RWPE2 (cell line): ENCODE measurements at regions not wholly inside any gene's neighbourhood (a gene's known extent, or its start where the extent isn't known, plus 50 kb on each side); places are given as distances from the start of the nearest gene placed in this dataset.

Source experiments
- ATAC-seq: fragments of 200-7000 bp; cut with Tn5 transposase; 3 replicates; pipeline ENCODE4 v1.9.1; 2021; ENCODE audit warnings: low read depth
- DNase-seq: peaks from one replicate; pipeline ENCODE4 v3.0.0-alpha.2; 2020; ENCODE audit warnings: low spot score
- H3K27ac ChIP-seq: fragments of 450-650 bp; 2 replicates; pipeline ENCODE4 v1.5.1; 2017; ENCODE audit warnings: mild to moderate bottlenecking; ENCODE audit not compliant: poor library complexity, severe bottlenecking
- H3K27me3 ChIP-seq: fragments of 250-450 bp; sonication (Bioruptor Pico); 2 replicates; pipeline ENCODE4 v1.5.1; 2021; ENCODE audit warnings: mild to moderate bottlenecking, moderate library complexity; ENCODE audit not compliant: insufficient read depth, poor library complexity, severe bottlenecking
- H3K36me3 ChIP-seq: fragments of 250-450 bp; sonication (Bioruptor Pico); 2 replicates; pipeline ENCODE4 v1.5.1; 2020; ENCODE audit warnings: low read depth, mild to moderate bottlenecking, moderate library complexity
- H3K4me1 ChIP-seq: fragments of 250-450 bp; sonication (Bioruptor Pico); 2 replicates; pipeline ENCODE4 v1.5.1; 2021; ENCODE audit warnings: mild to moderate bottlenecking, moderate library complexity; ENCODE audit not compliant: insufficient read depth, poor library complexity, severe bottlenecking
- H3K4me3 ChIP-seq: fragments of 250-450 bp; sonication (Bioruptor Pico); 2 replicates; pipeline ENCODE4 v1.5.1; 2021; ENCODE audit warnings: mild to moderate bottlenecking, moderate library complexity; ENCODE audit not compliant: severe bottlenecking
- H3K9me3 ChIP-seq: fragments of 250-450 bp; sonication (Bioruptor Pico); 2 replicates; pipeline ENCODE4 v1.5.1; 2021; ENCODE audit warnings: mild to moderate bottlenecking, moderate library complexity; ENCODE audit not compliant: severe bottlenecking
- TF ChIP-seq, protein P1 (sequence below): fragments of 450-650 bp; IDR thresholded peaks from one replicate; pipeline ENCODE4 v1.5.1; 2017; ENCODE audit warnings: mild to moderate bottlenecking, moderate library complexity; ENCODE audit not compliant: poor library complexity, severe bottlenecking

DNA sequence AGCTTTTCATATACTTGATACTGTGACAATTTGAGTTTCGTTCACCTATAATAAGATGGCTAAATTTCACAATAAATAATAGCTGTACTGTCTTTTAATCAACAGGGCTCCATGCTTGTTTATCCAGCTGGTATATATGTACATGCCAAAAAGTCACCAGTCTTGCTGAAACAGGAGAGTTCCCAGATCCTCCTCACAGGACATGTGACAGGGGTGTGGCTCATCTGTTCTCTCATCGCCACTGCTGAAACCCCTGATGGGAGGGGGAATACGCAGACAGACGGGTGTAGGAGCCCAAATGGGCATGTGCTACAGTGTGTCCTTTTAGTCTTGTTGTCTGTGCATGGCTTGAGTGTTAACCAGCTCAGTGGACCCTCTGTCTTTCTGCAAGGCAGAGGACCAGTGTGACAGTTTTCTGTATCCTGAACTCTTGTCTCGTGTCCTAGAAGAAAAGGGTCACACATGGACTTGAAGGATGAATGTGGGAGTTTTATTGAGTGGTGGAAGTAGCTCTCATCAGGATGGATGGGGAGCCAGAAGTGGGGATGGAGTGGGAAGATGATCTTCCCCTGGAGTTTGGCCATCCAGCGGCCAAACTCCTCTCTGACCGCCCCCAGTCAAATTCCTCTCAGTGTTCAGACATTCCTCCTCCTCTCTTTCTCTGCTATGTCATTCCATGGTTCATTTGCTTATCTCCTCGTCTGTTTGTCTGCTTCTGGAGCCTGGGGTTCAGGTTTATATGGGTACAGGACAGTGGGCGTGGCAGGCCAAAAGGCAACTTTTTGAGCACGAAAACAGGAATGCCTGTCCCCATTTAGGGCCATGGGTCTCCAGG is 113.1 kb upstream of the NECTIN3 start:
- no peak overlapping the region for H3K27ac ChIP-seq
- no peak for ATAC-seq
- no peaks in the 10 kb centered on the region for H3K27me3 ChIP-seq

DNA sequence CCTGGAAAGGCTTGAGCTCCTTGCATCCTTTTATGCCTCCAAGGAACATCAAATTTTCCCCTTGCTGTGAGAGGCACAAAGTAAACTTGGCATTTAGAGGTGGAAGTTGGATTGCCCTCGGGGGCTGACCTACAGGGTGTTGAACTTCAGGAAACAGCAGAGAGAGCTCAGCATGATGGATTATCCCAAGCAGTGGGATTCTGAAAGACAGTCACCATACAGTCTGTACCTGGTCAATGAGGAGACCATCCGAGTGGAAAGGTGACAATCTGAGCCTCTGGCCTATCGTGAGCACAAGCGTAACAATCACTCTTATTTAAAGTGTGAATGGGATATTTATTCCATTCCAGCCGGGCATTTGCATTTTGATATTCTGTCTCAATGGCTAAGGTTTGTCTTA is 105.6 kb upstream of the NECTIN3 start:
- no peaks in the 10 kb centered on the region for H3K36me3 ChIP-seq
- ATAC-seq (no peak), DNase-seq (no peak)
- TF ChIP-seq, protein P1, sequence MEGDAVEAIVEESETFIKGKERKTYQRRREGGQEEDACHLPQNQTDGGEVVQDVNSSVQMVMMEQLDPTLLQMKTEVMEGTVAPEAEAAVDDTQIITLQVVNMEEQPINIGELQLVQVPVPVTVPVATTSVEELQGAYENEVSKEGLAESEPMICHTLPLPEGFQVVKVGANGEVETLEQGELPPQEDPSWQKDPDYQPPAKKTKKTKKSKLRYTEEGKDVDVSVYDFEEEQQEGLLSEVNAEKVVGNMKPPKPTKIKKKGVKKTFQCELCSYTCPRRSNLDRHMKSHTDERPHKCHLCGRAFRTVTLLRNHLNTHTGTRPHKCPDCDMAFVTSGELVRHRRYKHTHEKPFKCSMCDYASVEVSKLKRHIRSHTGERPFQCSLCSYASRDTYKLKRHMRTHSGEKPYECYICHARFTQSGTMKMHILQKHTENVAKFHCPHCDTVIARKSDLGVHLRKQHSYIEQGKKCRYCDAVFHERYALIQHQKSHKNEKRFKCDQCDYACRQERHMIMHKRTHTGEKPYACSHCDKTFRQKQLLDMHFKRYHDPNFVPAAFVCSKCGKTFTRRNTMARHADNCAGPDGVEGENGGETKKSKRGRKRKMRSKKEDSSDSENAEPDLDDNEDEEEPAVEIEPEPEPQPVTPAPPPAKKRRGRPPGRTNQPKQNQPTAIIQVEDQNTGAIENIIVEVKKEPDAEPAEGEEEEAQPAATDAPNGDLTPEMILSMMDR: no peak
- no peak overlapping the region for H3K4me3 ChIP-seq
- H3K27me3 ChIP-seq: no peaks in the 10 kb centered on the region
- peaks cover 7% of the 10 kb centered on the region for H3K9me3 ChIP-seq
- no peak overlapping the region for H3K27ac ChIP-seq
- H3K4me1 ChIP-seq: no peaks in the 10 kb centered on the region

More for the DNA sequence above, 113.1 kb upstream of the NECTIN3 start:
- H3K4me3 ChIP-seq: no peak overlapping the region
- H3K9me3 ChIP-seq: no peaks in the 10 kb centered on the region
- TF ChIP-seq, protein P1: no peak
- no peak for DNase-seq
- H3K36me3 ChIP-seq: no peaks in the 10 kb centered on the region
- H3K4me1 ChIP-seq: peaks cover 3% of the 10 kb centered on the region

DNA sequence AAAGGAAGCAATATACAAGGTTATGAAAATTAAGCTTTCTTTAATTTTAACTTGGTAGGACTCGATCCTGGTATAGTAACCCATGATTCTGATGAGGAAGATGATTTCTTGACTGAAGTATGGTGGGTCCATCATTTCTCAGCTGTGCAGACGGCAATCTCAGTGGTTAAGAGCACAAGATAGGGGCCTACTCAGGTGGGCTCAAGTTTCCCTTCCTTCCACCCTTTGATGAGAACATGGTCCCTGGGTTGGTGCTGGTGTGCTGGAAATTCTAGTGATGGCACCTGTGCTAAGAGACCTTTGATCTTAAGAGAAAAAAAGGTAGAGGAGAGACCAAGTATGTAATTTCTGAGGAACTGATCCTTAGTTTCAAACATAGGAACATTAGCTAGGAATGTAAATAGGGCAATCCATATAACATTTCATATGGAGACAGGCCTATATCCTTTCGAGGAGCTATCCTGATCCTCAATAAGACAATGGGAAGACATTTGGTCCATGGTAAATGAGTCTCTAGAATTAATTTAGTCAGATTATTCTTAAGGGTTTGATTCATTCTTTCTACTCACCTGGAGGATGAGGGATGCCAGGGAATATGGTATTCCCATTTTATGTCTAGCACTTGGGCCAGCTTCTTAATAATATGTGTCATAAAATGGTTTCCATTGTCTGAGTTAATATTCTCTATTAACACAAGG is 104.5 kb upstream of the NECTIN3 start:
- no peak for ATAC-seq
- H3K36me3 ChIP-seq: no peaks in the 10 kb centered on the region
- no peak overlapping the region for H3K27ac ChIP-seq
- peaks cover 7% of the 10 kb centered on the region for H3K9me3 ChIP-seq
- TF ChIP-seq, protein P1: no peak
- no peak overlapping the region for H3K4me3 ChIP-seq
- H3K4me1 ChIP-seq: no peaks in the 10 kb centered on the region
- no peaks in the 10 kb centered on the region for H3K27me3 ChIP-seq
- DNase-seq: no peak

DNA sequence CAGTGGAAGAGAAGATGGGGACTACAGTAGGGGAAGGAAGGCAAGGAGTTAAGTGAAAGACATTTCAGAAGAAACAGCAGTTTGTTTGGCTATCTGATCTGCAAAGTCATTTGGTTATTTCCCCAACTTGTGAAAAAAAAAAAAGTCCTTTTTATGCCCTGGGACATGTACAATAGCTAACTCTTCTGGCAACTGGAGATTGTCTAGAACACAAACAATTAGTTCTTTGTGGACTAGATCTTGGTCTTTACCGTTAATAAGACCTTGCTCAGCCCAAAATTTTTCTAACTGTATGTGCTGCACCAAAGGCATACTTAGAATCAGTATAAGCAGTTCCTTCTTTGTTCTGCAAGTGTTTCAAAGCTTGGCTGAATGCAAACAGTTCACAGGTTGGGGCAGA is 103.5 kb upstream of the NECTIN3 start:
- Histone ChIP-seq H3K36me3 (no peaks in the 10 kb centered on the region), H3K9me3 (peaks cover 7% of the 10 kb centered on the region), H3K4me3 (no peak overlapping the region), H3K27me3 (no peaks in the 10 kb centered on the region), H3K4me1 (no peaks in the 10 kb centered on the region), H3K27ac (no peak overlapping the region)
- DNase-seq (no peak), ATAC-seq (no peak)
- TF ChIP-seq, protein P1: no peak
